GM19035 (cell line): ENCODE measurements at regions not wholly inside any gene's neighbourhood (a gene's known extent, or its start where the extent isn't known, plus 50 kb on each side); places are given as distances from the start of the nearest gene placed in this dataset.

ENCODE experiments used
- ATAC-seq: cut with Tn5 transposase; IDR thresholded peaks from one replicate; pipeline ENCODE4 v1.9.1; 2021; ENCODE audit not compliant: unreplicated experiment

DNA sequence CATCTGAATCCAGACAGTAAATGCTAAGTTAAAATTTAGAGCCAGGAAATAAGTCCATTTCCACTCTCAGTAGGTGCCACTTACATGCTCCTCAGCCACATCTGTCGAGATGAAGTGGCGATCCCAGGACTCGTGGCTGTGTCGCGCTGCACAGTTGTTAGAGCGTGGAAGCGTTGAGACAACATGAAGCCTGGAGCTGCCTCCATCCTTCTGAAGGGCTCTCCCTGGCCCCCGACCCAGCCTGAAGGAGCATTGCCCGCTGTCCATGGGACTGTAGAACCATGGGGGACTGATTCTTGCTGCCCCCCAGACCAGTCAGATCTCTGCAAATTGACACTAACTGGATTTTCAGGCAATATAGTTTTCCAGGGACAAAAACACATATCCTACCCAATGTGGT is 58.9 kb downstream of the IRX1 start:
- ATAC-seq: no peak

DNA sequence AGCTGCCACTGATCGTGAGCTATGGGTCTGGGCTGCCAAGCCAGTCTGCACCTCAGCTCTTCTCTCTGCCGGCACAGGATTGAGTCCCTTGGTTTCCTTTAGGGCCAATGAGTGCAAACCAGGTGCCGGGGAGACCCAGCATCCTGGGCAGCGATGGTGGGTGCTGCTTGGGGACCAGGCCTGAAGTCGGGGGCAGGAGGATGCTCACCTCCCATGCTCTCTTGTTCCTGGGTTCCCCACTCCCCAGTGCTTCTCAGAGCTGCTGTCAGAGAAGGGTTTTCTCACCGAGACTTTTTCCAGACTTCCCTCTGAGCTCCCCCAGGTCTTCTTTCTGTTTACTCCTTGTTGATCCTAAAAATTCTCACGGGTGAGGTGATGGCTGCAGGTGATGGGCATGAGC is 61.2 kb downstream of the IRX1 start:
- no peak for ATAC-seq

DNA sequence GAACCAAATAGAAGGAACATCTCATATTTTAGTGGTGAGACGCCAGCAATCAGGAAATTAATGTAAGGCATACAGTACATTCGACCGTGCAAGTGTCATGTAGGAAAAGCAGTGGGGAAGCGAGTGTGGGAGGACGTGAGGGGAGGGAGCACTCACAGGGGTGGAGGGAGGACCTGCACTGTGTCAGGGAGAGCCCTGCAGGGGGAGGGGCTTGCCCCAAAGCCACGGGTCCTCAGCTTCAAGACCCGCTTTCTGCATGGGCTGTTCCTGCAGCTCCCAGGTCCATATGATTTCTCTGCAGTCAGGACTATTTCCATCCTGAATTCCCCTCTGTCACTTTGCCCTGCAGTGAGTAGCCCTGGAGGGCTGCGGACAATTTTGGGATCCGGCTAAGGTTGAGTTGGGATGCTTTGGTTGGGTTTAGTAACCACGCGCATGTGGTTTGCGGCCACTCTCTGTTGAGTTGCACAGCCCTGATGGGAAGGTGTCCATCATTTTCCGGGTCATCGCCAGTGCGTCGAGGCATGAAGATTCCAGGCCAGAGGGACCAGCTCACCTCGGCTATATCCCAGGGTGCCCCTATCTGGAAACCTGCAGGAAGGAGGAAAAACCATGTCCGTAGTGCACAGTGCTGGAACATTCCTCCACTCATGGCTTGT is 61.9 kb downstream of the IRX1 start:
- no peak for ATAC-seq

DNA sequence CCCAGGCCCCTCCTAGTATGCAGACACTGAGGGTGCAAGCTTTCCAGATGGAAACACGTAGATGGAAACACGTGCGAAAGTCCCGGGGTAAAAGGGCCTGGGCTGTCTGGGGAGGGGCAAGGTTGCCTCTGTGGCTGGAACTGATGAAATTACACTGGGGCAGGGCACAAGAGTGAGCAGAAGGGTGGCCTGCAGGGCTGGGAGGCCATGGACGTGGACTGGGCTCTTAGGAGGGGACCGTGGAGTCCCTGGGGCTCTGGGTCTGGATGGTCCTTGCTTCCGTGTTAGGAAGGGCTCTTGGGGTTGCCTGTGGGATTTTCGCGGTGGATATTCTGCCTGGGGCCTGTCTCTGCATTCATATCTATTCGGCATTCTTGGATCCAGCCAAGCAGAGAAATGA is 63.3 kb downstream of the IRX1 start:
- no peak for ATAC-seq

DNA sequence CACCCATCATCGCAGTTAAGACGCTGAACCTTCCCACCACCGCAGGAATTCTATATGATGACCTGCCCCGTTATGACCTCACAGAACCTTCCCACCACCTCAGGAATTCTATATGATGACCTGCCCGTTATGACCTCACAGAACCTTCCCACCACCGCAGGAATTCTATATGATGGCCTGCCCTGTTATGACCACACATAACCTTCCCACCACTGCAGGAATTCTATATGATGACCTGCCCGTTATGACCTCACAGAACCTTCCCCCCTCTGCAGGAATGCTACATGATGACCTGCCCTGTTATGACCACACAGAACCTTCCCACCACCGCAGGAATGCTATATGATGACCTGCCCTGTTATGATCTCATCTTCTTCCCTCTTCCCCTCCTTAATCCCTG is 64.3 kb downstream of the IRX1 start:
- ATAC-seq: no peak

DNA sequence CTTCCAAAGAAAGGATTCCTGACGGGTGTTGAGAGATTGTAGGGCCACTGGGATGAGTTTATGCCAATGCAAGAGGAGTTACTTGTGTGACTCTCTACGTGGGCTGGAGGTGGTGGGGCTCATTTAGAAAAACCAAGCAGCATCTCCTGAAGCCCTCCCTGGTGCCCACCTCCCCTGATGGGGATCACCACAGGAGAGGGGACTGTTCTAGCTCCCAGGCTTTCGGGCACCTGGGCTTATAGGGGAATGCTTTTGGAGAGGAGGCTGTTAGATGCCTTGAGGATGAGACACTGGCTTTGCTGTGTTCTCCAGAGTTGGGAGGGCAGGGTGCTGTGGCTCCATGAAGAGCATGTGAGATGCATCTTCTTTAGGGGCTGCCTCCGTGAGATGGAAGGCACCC is 65.0 kb downstream of the IRX1 start:
- ATAC-seq: no peak

DNA sequence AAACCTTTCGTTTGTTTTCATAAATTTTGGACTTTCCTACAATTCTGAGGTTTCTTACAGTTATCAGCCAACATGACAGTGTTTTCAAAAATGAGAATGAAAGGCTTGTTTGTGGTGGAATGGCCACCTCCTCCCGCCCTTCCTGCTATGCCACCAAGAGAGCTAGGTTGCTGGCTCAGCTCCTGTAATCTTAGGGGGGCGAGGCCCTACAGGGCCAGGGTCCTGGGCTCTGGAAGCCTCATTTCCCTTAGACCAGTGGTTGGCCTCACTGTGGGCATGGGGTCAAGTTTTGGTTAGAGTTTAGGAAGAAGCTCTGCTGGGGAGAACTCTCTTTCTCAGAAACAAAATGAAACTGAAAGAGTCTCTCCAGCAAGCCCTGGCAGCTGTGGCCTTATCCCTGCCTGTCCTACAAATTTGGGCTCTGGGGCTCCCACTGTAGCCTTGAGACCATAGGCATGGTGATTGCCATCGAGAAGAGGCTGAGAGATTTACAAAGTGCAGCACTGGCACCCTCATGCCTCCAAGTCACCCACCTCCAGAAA is 66.2 kb downstream of the IRX1 start:
- ATAC-seq: no peak

DNA sequence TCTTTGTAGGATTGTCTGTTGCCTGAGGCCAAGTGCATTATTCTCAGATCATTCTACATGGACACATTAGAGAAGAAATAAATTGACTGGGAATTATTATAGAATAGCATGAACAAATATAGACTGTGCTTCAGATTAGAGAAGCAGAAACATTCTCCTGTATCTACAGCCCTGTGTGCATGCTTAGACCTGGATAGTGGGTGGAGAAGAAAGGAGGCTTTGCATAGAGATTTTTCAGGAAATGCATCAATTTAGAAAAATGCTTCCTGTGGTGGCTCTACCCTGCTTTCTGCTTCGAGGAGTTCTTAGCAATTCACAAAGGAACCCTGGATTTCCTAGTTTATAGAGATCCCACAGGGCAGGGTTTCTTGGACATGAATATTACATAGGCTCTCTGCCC is 66.7 kb downstream of the IRX1 start:
- ATAC-seq: no peak

DNA sequence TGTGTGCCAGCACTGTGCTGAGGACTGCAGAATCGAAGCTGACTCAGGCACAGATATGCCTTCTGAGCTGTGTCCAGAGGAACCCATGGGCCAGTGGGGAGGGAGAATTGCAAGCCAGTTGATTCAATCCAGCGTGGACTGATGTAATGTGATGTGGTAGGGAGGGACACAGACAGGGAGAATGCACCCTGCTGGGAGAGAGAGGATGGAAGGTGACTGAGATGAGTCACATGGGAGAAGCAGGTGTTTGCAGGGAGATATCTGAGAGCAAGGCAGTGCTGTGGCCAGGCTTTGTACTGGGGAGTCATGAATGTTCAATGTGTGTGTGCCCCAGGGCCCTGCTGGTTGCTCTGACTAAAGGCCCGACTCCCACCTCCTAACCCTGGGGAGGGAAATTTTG is 75.7 kb downstream of the IRX1 start:
- no peak for ATAC-seq

DNA sequence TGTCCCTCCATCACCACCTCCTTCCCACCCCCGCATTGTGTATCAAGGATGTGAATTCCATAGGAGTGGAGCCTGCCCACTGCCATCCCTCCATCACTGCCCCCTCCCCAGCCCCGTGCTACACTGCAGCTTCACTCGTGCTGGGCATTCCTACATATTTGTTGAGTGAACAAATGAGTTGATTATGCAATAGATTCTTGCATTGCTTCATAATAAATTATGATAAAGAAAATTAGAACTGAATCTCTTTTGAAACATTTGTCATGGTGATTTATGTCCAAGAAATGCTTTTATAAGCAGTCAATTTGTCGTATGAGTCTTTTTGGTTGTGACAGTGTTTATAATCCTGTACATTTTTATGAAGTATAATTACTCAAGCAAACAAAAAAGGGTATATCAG is 83.2 kb downstream of the IRX1 start:
- ATAC-seq: no peak

DNA sequence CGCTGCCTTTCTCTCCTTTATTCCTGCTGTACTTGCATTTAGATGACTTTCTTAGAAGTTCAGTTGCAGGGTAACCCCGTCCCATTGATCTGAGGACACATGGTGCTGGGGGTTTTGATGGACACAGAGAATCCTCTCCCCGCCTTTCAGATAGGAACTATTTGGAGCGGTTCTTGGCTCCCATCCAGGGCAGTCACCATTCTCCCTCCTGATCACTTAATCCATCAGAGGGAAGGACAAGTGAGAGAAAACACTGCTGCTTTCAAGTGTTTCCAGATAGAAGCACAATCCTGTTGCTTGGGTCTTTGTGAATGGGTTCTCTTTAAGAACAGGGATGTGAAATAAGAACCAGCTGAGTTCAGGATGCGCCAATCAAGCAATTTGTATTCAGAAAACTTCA is 85.2 kb downstream of the IRX1 start:
- ATAC-seq: no peak

DNA sequence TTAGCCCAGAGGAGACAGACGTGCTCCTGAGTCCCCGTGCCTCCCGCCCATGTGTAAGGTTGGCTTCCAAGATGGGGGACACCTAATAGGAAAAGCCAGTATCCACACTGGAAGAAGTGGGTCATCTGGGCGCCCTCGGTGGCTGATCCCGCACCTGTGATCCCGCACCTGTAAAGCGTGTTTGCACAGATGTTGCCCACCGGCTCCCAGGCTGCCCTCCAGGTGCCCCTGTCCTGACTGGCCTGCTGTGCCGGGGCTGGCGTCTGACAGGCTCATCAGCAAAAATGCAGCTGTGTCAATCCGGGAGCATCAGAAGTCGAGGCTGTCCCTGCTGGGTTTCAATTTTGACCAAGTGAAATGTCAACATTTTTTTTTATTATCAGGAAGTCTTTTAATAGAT is 88.5 kb downstream of the IRX1 start:
- no peak for ATAC-seq

DNA sequence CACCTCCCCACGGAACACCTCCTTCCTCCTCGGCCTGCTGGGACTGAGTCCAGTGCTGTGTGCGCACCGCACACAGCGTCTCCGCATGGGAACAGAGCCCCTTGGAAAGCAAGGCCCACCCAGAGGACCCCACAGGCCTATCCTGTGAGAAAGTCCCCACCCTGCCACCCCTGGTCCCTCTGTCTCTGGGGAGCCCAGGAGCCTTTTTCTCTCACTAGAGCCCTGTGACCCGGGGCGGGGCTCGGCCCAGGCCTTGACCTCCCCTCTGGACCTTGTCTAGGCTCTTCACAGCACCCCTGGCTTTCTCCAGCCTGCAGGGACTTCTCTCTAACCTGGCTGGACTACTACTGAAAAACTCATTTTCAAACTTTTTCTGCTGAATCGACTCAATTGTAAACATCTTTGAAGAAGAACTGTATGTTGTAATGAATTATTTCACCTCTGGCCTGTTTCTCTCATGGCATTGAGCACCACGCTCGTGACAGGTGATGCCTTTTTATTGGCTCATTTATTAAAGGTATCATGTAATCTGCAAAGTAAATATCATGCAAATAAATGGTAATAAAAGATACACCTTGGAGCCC is 89.2 kb downstream of the IRX1 start:
- ATAC-seq: no peak

DNA sequence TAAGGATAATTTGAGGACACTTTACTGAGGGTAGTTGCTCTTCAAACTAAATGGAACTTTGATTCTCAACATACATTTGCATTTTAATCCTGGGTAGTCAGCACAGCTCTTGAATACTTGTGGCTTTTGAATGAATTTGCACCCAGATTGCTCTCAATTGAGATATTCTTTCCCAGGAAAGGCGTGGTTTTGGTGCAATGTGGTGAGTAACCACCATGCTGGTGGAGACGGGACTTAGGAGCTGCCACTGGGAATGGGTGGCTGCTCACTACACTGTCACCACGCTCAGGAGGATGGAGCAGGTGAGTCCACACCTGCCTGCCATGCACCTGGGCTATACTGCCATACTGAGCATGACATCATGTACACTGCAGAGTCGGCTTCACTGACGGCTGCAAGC is 99.2 kb downstream of the IRX1 start:
- ATAC-seq: no peak

DNA sequence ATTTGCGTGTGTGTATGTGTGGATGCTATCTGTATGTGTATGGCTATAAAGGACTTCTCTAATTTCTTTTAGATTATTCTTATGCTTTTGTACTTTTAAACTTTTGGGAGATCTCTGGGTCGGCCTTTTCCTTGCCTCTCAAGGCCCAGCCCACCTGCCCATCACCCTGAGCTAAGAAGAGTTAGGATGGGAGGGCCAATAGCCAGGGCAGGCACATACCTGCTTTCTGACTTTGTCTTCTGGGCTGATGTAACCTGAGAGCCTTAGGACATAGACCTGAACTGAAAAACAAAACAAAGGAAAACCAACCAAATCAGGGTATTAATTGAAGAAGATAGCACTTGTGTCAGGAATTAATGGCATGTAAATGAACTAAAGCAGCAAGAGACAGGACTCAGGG is 100.2 kb downstream of the IRX1 start:
- ATAC-seq: no peak

DNA sequence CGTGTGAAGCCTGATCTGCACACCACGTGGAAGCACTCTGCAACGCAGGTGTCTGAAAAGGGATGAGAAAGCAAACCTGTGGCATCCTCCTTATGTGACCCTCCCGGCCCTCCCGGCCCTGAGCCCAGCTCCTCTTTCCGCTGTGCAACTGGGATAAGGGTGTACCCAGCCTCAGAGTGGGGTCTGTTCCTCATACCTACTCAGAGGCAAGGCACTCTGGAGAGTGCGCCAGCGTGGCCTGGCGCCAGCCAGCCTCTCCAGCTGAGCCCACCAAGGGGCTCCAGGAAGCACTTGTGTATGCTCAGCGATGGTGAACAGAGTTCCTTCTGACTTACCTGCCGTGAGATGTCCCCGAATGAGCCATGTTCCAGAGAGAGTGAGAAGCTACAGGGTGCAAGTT is 102.8 kb downstream of the IRX1 start:
- no peak for ATAC-seq

DNA sequence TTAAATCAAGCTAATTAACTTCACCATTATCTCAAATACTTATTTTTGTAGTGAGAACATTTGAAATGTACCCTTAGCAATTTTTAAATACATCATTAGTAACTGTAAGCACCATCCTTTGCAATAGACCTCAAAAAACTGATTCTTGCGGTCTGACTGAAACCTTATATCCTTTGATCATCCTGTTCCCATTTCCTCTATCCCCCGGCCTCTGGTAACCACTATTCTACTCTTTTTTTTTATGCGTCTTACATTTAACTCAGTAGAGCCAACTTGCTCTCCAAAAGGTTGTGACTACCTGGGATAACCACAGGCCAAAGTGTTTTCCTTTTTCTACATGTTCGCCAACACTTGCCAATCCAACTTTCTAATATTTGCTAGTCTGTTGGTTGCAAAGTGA is 106.1 kb downstream of the IRX1 start:
- no peak for ATAC-seq

DNA sequence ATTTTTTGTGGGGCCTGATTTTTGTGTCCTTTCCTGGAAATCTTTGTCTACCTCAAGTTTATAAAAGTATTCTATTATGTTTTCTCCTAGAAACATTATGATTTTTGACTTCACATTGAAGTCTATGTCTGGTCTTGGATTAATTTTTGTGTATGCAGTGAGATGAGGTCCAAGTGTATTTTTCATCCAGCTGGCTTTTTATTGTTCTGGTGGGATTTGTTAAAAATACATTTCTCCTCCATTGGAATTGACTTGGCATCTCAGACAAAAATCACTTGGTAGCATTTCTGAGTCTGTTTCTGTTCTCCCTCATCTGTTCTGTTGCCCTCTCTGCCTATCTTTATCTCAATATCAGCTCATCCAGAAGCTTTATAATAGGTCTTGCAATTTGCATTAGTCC is 109.0 kb downstream of the IRX1 start:
- no peak for ATAC-seq

DNA sequence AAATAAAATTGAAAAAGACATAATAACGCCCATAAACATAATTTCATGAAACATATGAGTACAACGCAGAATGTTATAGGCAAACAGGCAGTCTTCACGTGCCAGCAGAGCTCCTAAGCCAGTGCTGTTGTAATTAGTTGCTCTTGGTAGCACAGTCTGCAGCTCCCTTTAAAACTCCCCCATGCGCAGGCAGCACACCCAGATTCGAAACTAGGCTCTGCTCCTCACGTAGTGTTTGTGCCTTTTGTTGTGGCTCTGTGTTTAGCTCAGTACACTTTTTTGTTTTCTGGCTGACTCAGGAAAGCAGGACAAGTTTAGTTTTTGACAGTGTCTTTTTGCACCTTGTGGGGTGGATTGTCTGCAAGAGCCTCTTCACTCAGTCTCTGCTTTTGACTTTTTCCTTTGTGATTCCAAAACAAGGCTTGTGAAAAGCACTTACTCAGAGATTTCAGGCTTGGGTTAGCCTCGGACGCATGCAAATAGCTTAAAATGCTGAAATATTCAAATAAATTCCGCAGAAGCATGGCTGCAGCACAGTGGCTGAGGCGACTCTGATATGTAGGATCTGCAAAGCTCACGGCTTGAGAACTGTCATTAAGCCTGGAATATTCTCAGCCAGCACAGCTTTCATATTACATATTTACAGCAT is 113.6 kb downstream of the IRX1 start:
- no peak for ATAC-seq

DNA sequence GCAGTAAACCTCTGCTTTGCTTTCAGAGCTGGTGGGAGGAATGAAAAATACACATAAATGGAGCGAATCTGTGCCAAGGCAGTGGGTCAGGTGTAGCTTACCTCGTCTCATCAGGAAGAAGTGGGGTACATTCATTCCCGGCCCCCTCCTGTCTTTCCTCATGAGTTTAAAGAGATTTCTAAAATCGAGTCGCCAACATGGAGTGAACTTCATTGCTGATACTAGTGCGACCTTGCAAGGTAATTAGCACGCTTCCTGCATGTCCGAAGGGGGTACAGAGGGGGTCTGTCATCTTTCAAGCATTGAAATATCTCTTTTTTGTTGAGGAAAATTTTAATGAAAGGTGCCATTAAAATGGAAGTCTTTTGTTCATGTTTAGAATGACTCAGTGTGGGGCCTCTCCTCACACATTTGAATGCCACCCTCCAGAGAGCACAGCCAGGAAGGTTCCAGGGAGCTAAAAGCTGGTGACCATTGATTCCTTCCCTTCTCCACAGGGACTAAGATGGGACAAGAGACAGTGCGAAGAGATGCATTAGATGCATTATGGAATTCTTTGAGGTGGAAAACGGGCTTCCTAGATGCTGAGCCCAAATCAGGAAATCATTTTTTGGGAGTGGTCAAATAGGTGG is 114.2 kb downstream of the IRX1 start:
- no peak for ATAC-seq

DNA sequence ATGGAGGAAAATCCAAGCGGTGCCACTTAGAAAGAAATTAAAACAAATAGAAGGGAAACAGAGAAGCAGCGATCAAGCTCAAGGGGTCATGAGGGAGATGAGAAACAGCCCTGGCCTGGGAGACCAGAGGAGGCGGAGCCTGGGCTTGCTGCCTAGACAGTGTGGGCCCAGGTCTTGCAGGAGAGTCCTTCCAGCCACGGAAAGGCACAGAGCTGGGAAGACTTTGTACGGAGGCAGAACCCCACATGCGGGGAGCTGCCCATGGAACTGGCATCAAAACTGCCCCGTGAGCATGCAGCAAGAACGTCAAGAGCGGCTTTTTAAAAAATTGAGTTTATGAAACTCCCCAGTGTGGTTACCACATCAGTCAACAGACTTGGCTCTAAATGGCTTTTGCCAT is 119.4 kb downstream of the IRX1 start:
- no peak for ATAC-seq

DNA sequence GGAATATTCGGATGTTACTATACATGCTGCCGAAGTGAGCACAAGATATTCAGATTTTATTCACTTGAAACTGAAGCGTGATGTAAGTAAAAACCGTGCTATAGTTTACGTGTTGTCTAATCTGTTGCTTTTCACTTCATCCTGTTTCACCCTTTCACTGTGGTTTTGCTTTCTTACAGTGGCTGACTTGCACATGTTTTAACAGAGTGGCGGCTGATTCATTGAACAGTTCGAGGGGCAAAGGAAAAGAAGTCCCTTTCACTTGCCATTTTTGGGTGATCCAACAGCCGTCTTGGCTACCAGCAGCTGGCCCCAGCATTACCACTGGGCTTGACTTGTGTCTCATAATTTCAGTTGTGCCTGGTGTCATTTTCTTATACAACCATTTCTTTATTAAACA is 134.0 kb downstream of the IRX1 start:
- no peak for ATAC-seq
